HG03175 (cell line): ENCODE measurements at regions not wholly inside any gene's neighbourhood (a gene's known extent, or its start where the extent isn't known, plus 50 kb on each side); places are given as distances from the start of the nearest gene placed in this dataset.
"Not testable (repeated sequence)": the region's sequence is repeated elsewhere in the genome, so short reads cannot be mapped to it uniquely, and the experiment has no call there.

ENCODE experiments used
- ATAC-seq: cut with Tn5 transposase; IDR thresholded peaks from one replicate; pipeline ENCODE4 v1.9.1; 2021; ENCODE audit warnings: mild to moderate bottlenecking, moderate library complexity; ENCODE audit not compliant: unreplicated experiment

- ATAC-seq, result no peak
These were observed 752.2 kb downstream of the FSCB start for GRCh38 chr14:43754838-43755237.

GRCh38 chr14:43745746-43746145, 761.3 kb downstream of the FSCB start:
- ATAC-seq, result no peak

- ATAC-seq, result no peak
These were observed 771.2 kb downstream of the FSCB start for GRCh38 chr14:43735932-43736331.

GRCh38 chr14:43729143-43729542, 777.9 kb downstream of the FSCB start:
- ATAC-seq, result no peak

GRCh38 chr14:43706900-43707299, 800.2 kb downstream of the FSCB start:
- no peak for ATAC-seq

- ATAC-seq, result not testable (repeated sequence)
These were observed 808.4 kb downstream of the FSCB start for GRCh38 chr14:43698561-43699284.

- ATAC-seq, result no peak
These were observed 810.1 kb downstream of the FSCB start for GRCh38 chr14:43697003-43697402.

- no peak for ATAC-seq
These were observed 814.4 kb downstream of the FSCB start for GRCh38 chr14:43692706-43693105.

- ATAC-seq, result no peak
These were observed 819.2 kb downstream of the FSCB start for GRCh38 chr14:43687921-43688320.

GRCh38 chr14:43677581-43677980, 829.5 kb downstream of the FSCB start:
- ATAC-seq, result no peak

- ATAC-seq, result no peak
These were observed 832.8 kb downstream of the FSCB start for GRCh38 chr14:43674273-43674672.

- no peak for ATAC-seq
These were observed 835.2 kb downstream of the FSCB start for GRCh38 chr14:43671716-43672485.

- ATAC-seq, result no peak
These were observed 837.7 kb downstream of the FSCB start for GRCh38 chr14:43669355-43669754.

- ATAC-seq, result no peak
These were observed 841.4 kb downstream of the FSCB start for GRCh38 chr14:43665570-43666267.

GRCh38 chr14:43655194-43655593, 851.9 kb downstream of the FSCB start:
- not testable (repeated sequence) for ATAC-seq

- ATAC-seq, result no peak
These were observed 855.2 kb downstream of the FSCB start for GRCh38 chr14:43651896-43652295.

GRCh38 chr14:43651185-43651787, 855.8 kb downstream of the FSCB start:
- no peak for ATAC-seq

GRCh38 chr14:43649508-43649907, 857.6 kb downstream of the FSCB start:
- ATAC-seq, result no peak

- ATAC-seq, result no peak
These were observed 859.8 kb downstream of the FSCB start for GRCh38 chr14:43647302-43647701.

GRCh38 chr14:43640718-43641267, 866.3 kb downstream of the FSCB start:
- ATAC-seq, result no peak

GRCh38 chr14:43625294-43625693, 881.8 kb downstream of the FSCB start:
- no peak for ATAC-seq
